Stomach (tissue), 8 donors: ENCODE measurements at regions not wholly inside any gene's neighbourhood (a gene's known extent, or its start where the extent isn't known, plus 50 kb on each side); places are given as distances from the start of the nearest gene placed in this dataset.

Experiments used
- DNase-seq, 2 donors: peaks; one replicate each; pipeline versions ENCODE4 v3.0.0 to v3.0.0-alpha.2; 2013 to 2019
- H3K27ac ChIP-seq, 5 donors: fragments of 200-600 bp in 4 of 5; sonication (generic) in 4 of 5; one replicate each; pipeline ENCODE4 v1.5.1; 2013 to 2019; ENCODE audit warnings: mild to moderate bottlenecking in 1 of 5, moderate library complexity in 1 of 5
- H3K27me3 ChIP-seq, 3 donors: fragments of 200-600 bp; sonication (generic); one replicate each; pipeline ENCODE4 v1.5.1; 2017 to 2019; ENCODE audit warnings: mixed run types in 1 of 3
- H3K36me3 ChIP-seq, 4 donors: fragments of 200-600 bp; sonication (generic); 1 replicate in 3 of 4; 2 replicates in 1 of 4; pipeline ENCODE4 v1.5.1; 2016 to 2019
- H3K4me1 ChIP-seq, 4 donors: fragments of 200-600 bp; sonication (generic); one replicate each; pipeline ENCODE4 v1.5.1; 2016 to 2019
- H3K4me3 ChIP-seq, 4 donors: fragments of 200-600 bp; sonication (generic) in 3 of 4; one replicate each; pipeline ENCODE4 v1.5.1; 2016 to 2019; ENCODE audit warnings: mild to moderate bottlenecking in 1 of 4
- H3K9me3 ChIP-seq, 4 donors: fragments of 200-600 bp; sonication (generic); one replicate each; pipeline ENCODE4 v1.5.1; 2016 to 2019
- EP300 ChIP-seq: sonication (generic); formaldehyde crosslinking; IDR thresholded peaks from one replicate; pipeline ENCODE4 v1.6.1; 2017; ENCODE audit warnings: antibody characterized with exemption
- POLR2A ChIP-seq, 4 donors: fragments of 450-650 bp; IDR thresholded peaks; one replicate each; pipeline ENCODE4 v1.6.1; 2016; ENCODE audit warnings: antibody characterized with exemption in 4 of 4, control low read depth in 2 of 4, mild to moderate bottlenecking in 1 of 4, moderate library complexity in 1 of 4
- POLR2AphosphoS5 ChIP-seq, 3 donors: sonication (generic); formaldehyde crosslinking; IDR thresholded peaks; one replicate each; pipeline ENCODE4 v1.6.1; 2016; ENCODE audit warnings: antibody characterized with exemption in 3 of 3
- WGBS, 5 donors: extraction: QIAGEN DNeasy Blood & Tissue Kit in 3 of 5; methylation state at CpG; one replicate each; pipeline versions ENCODE4 v1.1.5 to v1.1.7; 2013 to 2018; 5-methylcytosine and 5-hydroxymethylcytosine counted together
- intact Hi-C: fragments of 100-400 bp; cut with DNase I; formaldehyde crosslinking; loops from one replicate; pipeline ENCODE4 v1.15.1; 2023; ENCODE audit warnings: low total_unique reads
- TF ChIP-seq, protein P1 (sequence below), 7 experiments: fragments of 450-650 bp in 4 of 7; fragments of 200-600 bp in 3 of 7; sonication (generic) in 3 of 7; IDR thresholded peaks; one replicate each; pipeline ENCODE4 v1.5.1; 2016 to 2019; ENCODE audit warnings: antibody characterized with exemption in 7 of 7, control low read depth in 2 of 7, mild to moderate bottlenecking in 1 of 7
- donor health status: healthy with polysubstance abuse.
- donor health status: Bipolar disorder and iron deficiency.
- donor health status: healthy.

DNA sequence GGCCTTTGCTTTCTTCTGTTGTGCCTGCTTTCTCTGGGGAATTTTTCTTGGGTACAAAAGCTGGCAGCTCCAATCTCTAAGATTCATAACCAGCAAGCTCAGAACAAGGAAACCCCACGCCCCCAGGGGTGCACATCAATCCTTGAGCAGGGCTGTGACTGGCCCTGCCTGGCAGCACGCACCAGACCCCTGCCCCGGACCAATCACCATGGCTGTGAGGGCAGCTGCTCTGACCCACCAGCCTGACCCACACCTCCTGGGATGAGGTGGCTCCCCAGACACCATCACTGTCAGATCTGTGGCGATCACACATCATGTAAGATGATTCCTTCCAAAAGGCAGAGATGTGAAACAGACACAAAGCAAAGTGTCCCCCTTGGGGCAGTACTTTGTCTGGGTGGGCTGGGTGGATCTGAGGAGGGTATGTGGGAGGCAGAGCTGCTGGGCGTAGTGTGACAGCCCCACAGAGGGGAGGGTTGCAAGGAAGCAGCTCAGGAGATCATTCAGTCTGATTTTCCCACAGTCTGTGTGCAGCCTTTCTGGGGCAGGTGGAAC is 175.5 kb upstream of the SHH start:
- Histone ChIP-seq H3K4me1 (no peaks in the 10 kb centered on the region), H3K4me3 (no peak overlapping the region), H3K27me3 (no peaks in the 10 kb centered on the region), H3K27ac (no peak overlapping the region), H3K9me3 (peaks cover 0 to 8% (median 4%) of the 10 kb centered on the region in 4 donors), H3K36me3 (no peaks in the 10 kb centered on the region)
- WGBS, 5 donors, result 86 to 91% (median 89%) methylated on average over 4 to 5 of the region's 5 CpGs
- TF ChIP-seq POLR2A (IDR thresholded peaks at IDR 0.05), result no peak
- no peak for TF ChIP-seq POLR2AphosphoS5 (IDR thresholded peaks at IDR 0.05)
- TF ChIP-seq, protein P1, sequence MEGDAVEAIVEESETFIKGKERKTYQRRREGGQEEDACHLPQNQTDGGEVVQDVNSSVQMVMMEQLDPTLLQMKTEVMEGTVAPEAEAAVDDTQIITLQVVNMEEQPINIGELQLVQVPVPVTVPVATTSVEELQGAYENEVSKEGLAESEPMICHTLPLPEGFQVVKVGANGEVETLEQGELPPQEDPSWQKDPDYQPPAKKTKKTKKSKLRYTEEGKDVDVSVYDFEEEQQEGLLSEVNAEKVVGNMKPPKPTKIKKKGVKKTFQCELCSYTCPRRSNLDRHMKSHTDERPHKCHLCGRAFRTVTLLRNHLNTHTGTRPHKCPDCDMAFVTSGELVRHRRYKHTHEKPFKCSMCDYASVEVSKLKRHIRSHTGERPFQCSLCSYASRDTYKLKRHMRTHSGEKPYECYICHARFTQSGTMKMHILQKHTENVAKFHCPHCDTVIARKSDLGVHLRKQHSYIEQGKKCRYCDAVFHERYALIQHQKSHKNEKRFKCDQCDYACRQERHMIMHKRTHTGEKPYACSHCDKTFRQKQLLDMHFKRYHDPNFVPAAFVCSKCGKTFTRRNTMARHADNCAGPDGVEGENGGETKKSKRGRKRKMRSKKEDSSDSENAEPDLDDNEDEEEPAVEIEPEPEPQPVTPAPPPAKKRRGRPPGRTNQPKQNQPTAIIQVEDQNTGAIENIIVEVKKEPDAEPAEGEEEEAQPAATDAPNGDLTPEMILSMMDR (IDR thresholded peaks at IDR 0.05), result no peak
- intact Hi-C loops, result no loop called here
- no peak for DNase-seq

DNA sequence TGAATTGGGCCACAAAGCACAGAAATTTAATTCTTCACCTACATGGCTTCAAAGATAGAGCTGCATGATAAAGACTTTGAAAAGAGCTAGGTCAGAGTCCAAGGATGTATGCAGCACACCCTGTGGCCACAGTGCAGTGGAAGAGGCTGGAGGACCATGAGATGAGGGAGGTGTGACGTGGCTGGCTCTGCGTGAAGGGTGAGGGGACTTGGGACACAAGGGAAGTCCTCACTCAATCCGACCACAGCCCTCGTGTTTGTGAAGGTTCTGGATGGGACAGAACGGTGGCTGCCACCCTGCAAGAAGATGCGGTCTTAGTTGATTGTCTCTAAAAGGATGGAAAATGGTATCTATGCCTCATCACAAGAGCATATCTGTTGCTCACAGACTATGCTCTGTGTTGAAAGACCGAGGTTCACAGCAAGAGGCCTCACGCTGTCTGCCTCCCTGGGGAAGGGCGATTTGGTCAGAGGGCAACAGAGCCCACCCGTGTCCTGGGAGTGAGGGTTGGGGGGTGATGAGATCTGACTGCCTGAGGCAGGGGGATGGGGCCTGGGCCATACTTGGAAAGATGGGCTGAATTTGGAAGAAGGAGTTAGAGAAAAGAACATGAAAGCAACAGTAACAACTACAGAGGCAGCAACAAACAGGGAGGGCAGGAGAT is 174.4 kb upstream of the SHH start:
- whole genome bisulfite sequencing, 5 donors, result 81 to 93% (median 88%) methylated on average over 10 of the region's 10 CpGs

DNA sequence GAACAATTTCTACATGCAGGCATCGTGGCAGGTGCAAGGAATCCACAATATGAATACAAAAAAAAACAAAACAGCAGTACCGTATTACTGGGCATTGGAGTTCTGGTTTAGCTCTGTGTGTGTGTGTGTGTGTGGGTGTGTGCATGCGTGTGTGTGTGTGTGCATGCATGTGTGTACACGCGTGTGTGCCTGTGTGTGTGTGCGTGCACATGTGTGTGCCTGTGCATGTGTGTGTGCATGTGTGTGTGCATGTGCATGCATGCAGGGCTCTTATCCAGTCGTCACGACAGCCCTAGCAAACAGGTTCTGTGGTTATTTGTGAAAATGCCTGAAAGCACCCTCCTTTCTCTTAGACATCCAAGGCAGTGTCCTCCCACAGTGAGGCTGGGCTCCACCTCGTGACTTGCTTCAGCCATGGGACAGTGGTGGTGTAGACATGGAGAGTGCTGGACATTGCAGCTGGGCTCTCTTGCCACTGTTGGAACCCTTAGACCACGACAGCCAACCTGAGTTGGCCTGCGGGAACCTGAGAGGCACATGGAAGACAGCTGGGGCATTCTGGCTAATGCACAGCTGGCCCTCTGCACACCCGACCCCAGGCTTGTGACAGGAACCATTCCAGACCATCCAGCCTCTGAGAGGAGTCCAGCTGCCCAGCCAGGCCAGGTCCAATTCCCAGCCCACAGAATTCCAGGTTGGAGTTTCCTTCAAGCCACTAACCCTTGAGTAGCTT is 173.4 kb upstream of the SHH start:
- H3K9me3 ChIP-seq, result peaks cover 0 to 8% (median 4%) of the 10 kb centered on the region in 4 donors
- H3K36me3 ChIP-seq, result no peaks in the 10 kb centered on the region
- no peak overlapping the region for H3K4me3 ChIP-seq
- WGBS, 5 donors, result 85 to 88% (median 86%) methylated on average over 11 to 12 of the region's 12 CpGs
- H3K27me3 ChIP-seq, result peaks cover 0 to 5% (median 0%) of the 10 kb centered on the region in 3 donors
- no peak for DNase-seq
- intact Hi-C loops, result no loop called here
- H3K4me1 ChIP-seq, result no peaks in the 10 kb centered on the region
- no peak overlapping the region for H3K27ac ChIP-seq
- TF ChIP-seq, protein P1 (IDR thresholded peaks at IDR 0.05), result no peak
- TF ChIP-seq POLR2AphosphoS5 (IDR thresholded peaks at IDR 0.05) (no peak), POLR2A (IDR thresholded peaks at IDR 0.05) (no peak), EP300 (no peak)

More for the DNA sequence above, 174.4 kb upstream of the SHH start:
- Histone ChIP-seq H3K36me3 (no peaks in the 10 kb centered on the region), H3K4me3 (no peak overlapping the region), H3K9me3 (peaks cover 0 to 8% (median 4%) of the 10 kb centered on the region in 4 donors), H3K27me3 (peaks cover 0 to 5% (median 0%) of the 10 kb centered on the region in 3 donors), H3K4me1 (no peaks in the 10 kb centered on the region), H3K27ac (no peak overlapping the region)
- TF ChIP-seq, protein P1 (IDR thresholded peaks at IDR 0.05), result no peak
- TF ChIP-seq POLR2A (IDR thresholded peaks at IDR 0.05) (no peak), POLR2AphosphoS5 (IDR thresholded peaks at IDR 0.05) (no peak), EP300 (no peak)
- intact Hi-C loops, result no loop called here
- DNase-seq, result no peak

DNA sequence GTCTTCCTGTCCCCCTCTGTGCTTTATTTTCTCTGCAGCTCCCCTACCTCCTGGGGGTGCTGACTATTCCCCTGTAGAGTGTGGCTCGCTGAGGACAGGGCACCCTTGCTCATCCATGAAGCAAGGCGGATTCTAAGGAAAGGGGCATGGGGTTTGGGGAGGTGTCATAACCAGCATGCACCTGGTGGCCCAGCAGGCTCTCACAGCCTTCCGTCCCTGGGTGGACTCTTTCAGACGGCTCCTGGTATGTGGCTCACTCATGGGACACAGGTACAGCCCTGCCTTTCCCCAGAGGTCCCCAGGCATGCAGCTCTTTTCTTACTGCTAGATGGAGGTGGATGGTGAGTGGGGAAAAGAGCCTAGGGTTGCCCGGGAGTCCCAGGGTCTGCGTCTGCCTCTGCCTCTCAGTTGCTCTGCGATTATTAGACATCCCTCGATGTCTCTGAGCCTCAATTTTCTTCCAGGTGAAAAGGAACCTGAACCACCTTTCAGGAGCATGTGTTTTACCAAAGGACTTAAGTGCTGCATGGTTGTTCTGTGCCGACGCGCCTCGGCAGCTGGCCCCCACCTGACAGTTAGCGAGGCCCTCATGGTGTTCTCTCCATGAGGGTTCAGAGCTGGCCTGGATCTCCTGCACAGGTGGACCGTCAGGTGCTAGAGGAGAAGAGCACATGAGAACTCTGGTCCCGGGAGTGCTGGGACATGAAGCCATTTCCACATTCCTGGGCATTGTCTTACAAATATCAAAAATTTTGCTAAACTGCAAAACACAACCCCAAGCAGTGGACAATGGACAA is 172.5 kb upstream of the SHH start:
- Histone ChIP-seq H3K27me3 (peaks cover 0 to 5% (median 0%) of the 10 kb centered on the region in 3 donors), H3K4me1 (no peaks in the 10 kb centered on the region), H3K4me3 (no peak overlapping the region), H3K27ac (no peak overlapping the region), H3K9me3 (peaks cover 0 to 5% (median under 1%) of the 10 kb centered on the region in 4 donors), H3K36me3 (no peaks in the 10 kb centered on the region)
- 91 to 95% (median 92%) methylated on average over 13 to 15 of the region's 15 CpGs for WGBS, 5 donors
- peak in 1 of 2 donors; percentile 13 for DNase-seq
- no peak for TF ChIP-seq EP300
- TF ChIP-seq, protein P1 (IDR thresholded peaks at IDR 0.05), result no peak
- TF ChIP-seq POLR2A (IDR thresholded peaks at IDR 0.05), result no peak
- TF ChIP-seq POLR2AphosphoS5 (IDR thresholded peaks at IDR 0.05), result no peak
- intact Hi-C loops, result no loop called here
